IPS DF 19.7 (cell line): ENCODE measurements at regions not wholly inside any gene's neighbourhood (a gene's known extent, or its start where the extent isn't known, plus 50 kb on each side); places are given as distances from the start of the nearest gene placed in this dataset.
A peak's percentile ranks its signal among the peaks of the same experiment; 100 is the strongest.
"Not testable (repeated sequence)": the region's sequence is repeated elsewhere in the genome, so short reads cannot be mapped to it uniquely, and the experiment has no call there.

Experiments
- DNase-seq: peaks from one replicate; pipeline ENCODE4 v3.0.0-alpha.2; 2013; ENCODE audit warnings: low read depth, low spot score

DNA sequence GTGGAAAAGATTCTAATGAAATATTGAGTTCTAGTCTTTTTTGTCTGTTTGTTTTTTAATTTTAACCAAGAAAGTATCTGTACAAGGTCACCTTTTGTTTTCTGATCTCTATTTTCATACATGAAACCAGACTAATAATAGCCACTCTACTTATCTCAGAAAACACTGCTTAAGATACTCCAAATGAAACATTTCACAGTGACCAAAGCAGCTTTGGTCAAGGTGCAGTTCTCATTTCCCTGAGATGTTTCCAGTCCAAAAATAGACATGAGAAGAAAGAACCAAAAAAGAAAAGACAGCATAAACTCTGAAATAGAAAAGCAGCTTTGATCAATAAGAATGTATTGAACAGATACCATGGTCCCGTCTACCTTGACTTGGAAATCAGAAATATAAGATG, 782.8 kb downstream of the RAB28 start:
- no peak for DNase-seq

DNA sequence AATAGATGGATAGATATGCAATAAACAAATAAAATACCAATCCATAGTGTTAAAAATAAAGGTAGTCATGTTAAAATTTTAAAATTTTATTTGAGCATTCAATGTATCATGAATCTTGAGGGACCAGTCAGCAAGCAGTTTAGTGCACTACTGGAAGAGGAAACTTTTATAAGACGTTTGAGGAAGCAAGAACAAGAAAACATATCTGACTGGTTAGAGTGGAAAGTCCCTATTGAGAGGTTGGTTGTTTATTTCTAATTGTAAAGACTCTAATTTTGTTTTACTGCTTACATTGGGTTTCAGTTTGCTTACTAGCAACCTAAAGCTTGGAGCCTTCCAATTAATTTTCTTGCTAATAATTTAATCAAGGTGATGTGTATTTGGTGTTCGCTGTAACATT, 786.2 kb downstream of the RAB28 start:
- DNase-seq = no peak

DNA sequence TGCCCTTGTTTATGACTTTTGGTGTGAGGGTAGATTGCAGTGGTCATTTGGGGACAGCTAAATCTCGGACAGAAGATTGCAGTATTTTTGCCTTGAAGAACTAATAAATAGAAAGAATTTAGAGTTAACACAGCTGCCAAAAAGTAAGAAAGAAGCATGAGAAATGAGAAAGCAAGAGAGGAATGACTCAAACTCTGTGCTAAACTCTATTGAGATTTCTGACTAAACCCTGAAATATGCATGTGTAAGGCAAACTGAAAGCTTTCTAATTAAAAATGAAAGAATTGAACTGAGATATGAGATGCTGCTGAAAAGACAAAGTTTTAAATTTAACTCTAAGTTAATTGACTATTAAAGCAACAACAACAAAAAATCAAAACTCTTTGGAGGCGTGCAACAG, 791.3 kb downstream of the RAB28 start:
- no peak for DNase-seq

DNA sequence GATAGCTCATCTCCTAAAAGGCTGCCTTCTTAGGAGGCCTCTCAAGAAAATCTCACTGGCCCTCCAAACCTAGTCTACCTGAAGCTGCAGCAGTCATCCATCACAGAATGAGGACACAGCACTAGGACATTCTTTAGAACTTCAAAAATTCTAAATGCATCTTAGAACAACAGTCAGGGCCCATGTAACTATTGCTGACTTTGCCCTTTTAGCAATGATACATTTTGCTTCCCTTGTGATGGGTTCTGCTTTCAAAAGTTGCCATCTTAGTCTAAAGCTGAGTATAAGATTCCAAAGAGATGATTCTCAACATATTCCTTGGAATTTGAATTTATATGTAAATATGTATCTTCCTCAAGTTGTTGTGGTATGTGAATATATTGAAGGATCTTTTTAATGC, 793.0 kb downstream of the RAB28 start:
- DNase-seq = no peak

DNA sequence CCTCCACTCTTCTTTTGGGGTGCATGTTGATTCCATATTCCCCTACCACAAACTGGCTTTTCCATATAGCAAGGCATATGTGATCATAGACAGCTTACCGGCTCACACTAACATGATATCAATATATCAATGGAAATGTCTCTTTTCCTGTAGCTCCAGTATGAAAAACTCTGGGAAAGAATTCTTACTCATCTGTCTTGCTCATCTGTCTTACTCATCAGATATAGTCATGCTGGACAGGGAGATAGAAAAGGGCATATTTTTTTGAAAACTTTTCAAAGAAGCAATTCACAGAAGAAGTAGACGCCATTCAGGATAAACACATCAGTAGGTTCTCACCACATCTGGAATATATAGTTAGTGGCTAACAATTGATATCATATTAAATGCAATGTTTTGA, 794.7 kb downstream of the RAB28 start:
- DNase-seq = no peak

DNA sequence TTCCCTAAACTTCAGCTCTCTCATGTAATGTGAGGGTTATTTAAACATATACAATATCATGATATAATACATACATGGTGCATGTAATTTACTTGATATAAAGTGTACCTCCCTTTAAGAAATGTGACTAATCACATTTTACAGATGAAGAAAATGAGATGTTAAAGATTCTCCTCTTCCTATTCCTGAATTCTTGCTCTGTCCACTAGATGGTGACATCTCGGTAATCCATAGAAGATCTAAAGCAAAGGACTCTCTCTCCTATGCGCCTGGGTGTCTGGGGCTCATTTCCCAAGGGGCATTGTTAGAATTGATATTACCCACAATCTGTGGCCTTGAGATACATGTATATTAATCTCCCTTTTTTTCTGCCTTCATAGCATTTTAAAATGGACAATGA, 804.9 kb downstream of the RAB28 start:
- DNase-seq = no peak

DNA sequence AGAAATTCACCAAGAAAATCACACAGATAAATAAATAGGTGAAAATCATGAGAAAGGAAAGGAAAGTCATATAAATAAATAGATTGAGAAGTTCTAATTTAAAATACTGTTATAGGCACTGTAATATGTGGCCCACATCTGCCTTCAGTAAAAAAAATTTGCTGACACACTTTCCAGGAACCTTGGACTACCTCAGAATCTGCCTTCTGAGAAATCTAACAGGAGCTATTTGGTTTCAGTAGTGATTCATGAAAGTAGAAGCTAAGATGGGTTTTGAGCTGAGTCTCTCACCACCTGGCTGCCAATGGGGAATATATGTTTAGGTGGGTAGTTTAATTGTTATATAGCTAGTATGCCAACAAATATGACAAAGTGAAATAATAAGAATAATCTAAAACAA, 810.0 kb downstream of the RAB28 start:
- no peak for DNase-seq

DNA sequence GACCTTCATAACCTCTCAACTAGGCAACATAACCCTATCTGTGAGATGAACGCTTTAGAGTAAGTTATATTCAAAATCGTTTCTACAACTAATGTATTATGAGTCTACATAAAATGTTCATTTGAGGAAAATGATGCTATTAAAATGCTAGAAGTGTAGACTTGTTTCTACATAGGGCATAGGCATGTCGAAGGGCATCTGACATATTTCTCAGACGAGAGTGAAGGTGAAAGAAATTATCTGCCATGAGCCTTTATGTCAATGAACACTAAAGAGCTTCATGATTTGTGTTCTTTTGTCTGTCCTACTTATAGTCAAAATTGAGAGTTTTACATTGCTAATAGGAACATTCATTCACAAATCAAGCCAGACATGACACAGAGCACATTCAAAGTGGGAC, 811.8 kb downstream of the RAB28 start:
- no peak for DNase-seq

DNA sequence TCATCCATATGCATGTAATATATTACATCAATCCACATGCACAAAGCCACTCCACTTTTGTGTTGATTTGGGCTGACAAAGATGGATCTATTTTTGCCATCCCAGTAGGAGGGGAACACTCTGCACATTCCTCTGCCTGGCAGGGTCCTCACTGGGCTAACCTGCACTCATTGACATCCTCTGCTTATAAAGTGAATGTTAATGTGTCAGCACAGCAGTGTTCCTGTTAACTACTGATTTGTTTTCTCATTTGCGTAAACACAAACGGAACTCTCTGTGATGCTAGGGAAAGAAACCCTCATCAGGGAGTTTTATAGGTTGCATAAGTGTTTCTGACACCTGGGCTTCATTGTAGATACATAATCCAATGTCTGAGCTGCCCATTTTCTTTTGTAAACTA, 826.0 kb downstream of the RAB28 start:
- no peak for DNase-seq

DNA sequence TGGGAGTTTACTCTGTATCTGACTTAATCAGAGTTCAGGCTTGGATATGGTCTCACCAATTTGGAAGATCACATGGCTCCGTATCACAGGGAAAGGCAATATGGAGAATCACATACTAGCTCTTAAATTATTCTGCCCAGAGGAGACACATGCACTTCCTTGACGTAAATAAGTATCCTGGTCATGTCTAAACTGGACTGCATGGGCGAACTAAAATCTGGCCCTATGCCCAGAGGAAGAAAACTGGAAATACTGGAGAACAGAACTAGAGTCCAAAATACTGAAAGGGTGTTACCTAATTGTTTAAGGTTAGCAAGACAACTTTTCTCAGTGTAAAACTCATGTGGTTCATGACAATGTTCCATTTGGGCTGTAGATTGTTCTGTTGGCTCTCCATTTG, 832.3 kb downstream of the RAB28 start:
- no peak for DNase-seq

DNA sequence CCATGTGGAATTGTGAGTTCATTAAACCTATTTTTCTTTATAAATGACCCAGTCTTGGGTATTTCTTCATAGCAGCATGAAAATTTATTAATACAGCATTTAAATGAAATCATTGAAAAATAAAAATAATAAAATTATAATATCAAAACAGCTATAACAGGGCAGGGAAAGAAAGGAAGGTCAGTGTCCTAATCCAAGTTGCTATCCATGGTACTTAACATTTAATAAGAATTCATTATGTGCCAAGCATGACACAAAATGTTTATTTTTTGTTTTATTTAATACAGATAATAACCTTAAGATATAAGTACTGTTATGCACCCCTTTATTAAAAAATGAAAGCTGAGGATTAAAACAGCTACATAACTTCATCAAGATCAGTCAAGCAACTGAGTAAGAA, 838.4 kb downstream of the RAB28 start:
- no peak for DNase-seq

DNA sequence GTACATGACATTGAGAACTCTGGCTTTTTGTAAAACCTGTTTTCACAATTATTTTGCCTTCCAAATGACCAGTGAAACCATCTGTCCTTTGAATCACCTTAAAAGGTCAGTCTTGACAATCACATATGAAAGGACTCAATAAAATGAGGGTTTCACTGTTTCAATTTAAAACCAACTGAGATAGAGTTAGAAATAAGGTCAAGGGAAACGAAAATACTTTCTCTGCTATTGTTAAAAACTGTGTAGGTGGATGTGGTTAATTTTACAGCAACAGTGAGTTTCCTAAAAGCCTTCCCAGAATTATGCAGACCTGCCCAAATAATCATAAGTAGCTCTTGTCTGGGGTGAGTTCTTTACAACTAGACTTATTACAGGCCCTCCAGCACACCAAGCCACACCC, 839.9 kb downstream of the RAB28 start:
- no peak for DNase-seq

DNA sequence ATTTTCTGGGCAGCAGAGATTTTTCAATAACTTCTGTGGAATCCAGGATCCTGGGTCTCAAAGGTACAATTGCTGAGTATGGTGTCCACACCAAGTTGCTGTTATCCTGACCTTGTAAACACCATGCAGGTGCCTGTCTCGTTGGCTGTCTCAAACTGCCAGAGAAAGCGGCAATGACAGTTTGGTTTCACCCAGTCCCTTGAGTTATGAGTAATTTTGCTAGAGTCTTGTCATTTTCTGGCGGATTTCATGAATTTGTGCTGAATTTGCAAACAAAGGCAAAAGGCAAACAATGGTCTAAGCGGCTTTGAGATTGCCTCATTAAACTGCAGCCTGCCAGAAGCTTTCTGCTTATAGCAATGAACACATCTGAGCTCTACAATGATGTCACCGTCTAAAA, 847.9 kb downstream of the RAB28 start:
- no peak for DNase-seq

DNA sequence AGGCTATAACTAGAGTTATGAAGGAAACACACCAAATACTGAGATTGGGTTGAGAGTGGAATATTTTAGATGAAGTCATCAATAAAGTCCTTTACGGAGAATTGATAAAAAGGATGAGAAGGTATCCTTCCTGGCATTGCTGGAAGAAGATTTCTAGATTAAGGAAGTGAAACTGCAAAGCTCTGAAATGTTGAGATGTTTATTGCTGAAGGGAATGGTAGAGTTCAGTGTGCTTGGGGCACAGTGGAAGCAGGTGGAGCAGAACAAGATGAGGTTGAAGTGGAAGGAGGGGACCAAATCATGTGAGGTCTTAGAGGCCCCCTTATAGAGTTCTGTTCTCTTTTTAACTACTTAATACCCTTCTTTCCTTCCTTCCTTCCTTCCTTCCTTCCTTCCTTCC, 848.5 kb downstream of the RAB28 start:
- no peak for DNase-seq

DNA sequence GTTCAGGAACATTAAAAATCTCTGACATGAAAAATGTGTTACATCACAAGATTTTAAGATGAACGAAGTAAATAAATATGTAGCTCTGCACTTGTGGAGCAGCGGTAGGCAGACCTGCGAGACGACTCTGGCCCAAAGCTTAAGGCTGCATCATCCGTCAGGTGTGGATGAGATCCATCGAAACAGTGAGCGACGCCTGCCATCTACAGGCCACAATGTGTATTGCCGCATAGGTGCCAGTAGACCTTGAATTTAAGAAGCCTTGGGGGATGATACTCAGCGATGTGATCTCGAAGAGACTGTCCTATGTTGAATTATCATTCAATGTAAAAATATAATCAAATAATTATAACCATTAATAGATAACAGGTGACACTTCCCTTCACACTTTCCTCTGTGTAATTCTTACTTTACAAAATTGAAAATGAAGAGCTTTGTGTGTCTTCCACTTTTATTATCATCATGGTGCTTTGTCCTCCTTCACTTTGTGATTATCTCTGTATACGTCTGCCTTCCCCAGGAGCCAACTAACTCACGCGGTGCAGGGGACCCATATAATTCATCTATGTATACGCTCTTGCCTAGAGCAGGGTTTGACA, 851.0 kb downstream of the RAB28 start:
- DNase-seq = peak; percentile 15

DNA sequence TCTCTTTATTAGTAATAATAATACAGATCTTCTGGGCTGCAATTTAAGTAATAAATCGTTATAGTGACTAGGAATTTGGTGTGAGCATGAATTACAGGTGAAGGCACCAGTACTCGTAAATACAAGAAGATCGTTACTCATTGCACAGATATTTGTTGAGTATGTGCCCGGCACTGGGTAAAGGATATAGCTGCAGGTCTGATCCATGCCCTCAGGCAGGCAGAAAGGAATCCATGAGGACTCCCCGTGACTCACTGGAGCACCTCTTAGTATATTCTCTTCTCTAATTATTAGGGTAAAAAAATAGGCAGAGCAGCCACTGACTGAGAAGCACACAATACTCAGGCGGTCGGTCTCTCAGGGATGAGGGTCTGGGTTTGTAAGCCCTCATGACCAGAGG, 868.3 kb downstream of the RAB28 start:
- no peak for DNase-seq

DNA sequence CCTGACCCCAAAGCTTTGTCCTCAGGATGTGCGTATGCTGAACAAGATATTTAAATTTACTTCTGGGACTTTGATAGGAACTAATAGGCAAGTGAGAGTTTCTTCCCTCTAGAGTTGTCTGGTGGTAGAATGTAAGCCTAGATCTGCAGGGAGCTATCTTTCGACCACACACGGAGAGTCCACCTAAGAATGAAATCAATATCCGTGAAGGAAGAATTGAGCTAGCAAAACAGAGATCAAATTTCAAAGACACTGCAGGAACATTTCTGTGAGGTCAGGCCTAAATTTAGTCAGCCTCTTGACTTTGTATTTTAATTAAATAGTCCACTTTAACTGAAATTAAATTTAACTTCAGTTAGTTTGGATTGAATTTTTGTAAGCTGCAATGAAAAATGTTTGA, 871.3 kb downstream of the RAB28 start:
- DNase-seq = no peak

DNA sequence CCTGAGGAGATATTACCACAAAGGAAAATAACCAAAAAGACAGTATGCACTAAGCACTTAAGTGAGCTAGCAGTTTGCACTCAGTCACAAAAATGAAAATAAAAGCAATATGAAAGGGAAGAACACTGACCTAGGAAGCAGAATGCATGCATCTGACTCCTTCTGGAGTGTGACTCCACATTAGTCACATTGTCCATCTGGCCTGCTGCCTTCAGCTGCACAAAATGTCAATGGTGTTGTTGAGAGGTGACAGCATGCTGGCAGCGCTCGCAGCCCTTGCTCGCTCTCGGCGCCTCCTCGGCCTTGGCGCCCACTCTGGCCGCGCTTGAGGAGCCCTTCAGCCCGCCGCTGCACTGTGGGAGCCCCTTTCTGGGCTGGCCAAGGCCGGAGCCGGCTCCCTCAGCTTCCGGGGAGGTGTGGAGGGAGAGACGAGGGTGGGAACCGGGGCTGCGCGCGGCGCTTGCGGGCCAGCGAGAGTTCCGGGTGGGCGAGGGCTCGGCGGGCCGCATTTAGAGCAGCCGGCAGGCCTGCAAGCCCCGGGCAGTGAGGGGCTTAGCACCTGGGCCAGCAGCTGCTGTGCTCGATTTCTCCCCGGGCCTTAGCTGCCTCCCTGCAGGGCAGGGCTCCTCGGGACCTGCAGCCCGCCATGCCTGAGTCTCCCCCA, 874.8 kb downstream of the RAB28 start:
- not testable (repeated sequence) for DNase-seq

DNA sequence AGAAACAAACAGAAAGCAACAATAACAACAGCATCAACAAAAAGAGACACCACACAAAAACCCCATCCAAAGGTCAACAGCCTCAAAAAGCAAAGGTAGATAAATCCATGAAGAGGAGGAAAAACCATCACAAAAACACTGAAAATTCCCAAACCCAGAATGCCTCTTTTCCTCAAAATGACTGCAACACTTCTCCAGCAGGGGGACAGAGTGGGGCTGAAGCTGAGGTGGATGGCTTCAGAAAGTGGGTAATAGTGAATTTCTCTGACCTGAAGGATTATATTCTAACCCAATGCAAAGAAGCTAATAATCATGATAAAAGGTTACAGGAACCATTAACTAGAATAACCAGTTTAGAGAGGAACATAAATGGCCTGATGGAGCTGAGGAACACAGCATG, 888.2 kb downstream of the RAB28 start:
- no peak for DNase-seq

DNA sequence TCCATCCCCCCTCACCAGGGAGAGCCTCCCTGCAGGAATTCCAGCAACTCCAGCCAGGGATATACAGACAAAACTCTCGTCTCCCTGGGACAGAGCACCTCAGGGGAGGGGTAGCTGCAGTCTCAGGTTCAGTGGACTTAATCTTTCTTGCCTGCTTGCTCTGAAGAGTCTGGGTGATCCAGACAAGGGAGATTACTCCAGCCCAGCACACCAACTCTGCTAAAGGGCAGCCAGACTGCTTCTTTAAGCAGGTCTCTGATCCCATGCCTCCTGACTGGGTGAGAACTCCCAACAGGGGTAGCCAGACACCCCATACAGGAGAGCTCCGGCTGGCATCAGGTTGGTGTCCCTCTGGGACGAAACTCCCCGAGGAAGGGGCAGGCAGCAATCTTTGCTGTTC, 888.7 kb downstream of the RAB28 start:
- no peak for DNase-seq

DNA sequence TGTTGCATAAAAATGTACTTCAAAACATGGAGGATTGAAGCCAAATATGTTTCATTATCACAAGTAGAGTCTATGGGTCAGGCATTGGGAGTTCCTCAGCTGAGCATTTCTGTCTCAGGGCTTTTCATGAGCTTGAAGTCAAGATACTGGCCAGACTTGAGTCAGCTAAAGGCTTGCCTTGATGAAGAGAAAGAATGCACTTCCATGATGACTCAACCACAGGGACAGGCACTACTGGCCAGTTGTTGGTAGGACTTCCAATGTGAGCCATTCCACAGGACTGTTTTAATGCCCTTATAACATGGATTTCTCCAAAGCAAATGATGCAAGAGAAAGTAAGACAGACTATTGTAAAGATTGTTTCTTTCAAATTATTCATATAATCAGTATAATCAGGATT, 895.6 kb downstream of the RAB28 start:
- no peak for DNase-seq

DNA sequence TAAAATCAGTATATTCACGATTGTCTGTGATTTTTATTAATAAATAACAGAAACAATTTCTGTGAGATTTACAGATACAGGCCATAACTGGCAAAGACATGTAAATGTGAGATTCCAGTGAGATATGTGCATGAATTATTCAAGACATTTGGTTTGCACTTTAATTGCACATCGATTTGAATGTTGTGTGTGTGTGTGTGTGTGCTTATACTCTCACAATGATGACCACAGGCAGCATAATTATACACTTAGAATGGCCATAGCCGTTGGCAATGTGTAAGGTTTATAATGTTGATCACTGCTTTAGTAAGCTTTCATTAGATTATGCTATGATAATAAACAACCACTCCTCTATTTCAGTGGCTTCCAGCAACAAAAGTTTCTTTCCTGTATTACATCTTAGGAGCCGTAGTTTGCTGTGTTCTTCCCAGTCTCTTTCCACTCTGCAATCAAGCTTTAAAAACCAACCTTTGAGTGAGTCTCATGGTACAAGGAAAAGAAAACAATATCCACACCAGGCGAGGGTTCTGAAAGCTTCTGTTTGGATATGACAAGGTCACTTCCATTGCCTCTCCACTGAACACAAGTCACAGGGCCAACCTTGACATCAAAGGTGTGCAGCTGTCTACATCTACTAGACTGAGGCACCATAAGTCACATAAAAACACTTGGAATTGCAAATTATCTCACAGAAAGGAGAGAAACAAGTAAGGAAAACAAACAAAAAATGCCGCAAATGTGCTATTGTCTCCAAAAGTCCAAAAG, 897.7 kb downstream of the RAB28 start:
- no peak for DNase-seq
